NT2/D1 (cell line): ENCODE measurements at regions not wholly inside any gene's neighbourhood (a gene's known extent, or its start where the extent isn't known, plus 50 kb on each side); places are given as distances from the start of the nearest gene placed in this dataset.

Source experiments
- SUZ12 ChIP-seq: IDR thresholded peaks from 2 replicates; pipeline ENCODE4 v1.6.1; 2011; ENCODE audit not compliant: insufficient read length, insufficient read depth; ENCODE audit errors: extremely low read depth
- YY1 ChIP-seq: IDR thresholded peaks from 2 replicates; pipeline ENCODE4 v1.6.1; 2011; ENCODE audit not compliant: insufficient read length, insufficient read depth
- ZNF274 ChIP-seq: IDR thresholded peaks from 2 replicates; pipeline ENCODE4 v1.6.1; 2011; ENCODE audit warnings: mild to moderate bottlenecking, low read depth, low read length

- no peak for TF ChIP-seq ZNF274
- TF ChIP-seq YY1 = no peak
- no peak for TF ChIP-seq SUZ12
Observed at GRCh38 chr7:136074843-136075242, 97.7 kb upstream of the MTPN start.
